Activated B cell treated with CpG ODN at 0.5 μM for 24 hours (primary cell): ENCODE measurements at regions not wholly inside any gene's neighbourhood (a gene's known extent, or its start where the extent isn't known, plus 50 kb on each side); places are given as distances from the start of the nearest gene placed in this dataset.

Experiments
- ATAC-seq: fragments of 200-7000 bp; cut with Tn5 transposase; one replicate; pipeline ENCODE4 v1.10.0; 2021; ENCODE audit warnings: low read depth, mild to moderate bottlenecking, moderate library complexity
- CTCF ChIA-PET: fragments of 350-600 bp; sonication (Branson Sonifier 250); formaldehyde crosslinking; loops from one replicate; lab custom pipeline; 2021; ENCODE audit warnings: antibody characterized with exemption; lab: Charles Lee
- POLR2A ChIA-PET: fragments of 350-600 bp; sonication (Branson Sonifier 250); formaldehyde crosslinking; loops from one replicate; lab custom pipeline; 2021; ENCODE audit warnings: antibody characterized with exemption; lab: Charles Lee
- DNase-seq: peaks from one replicate; pipeline ENCODE4 v3.0.0; 2022
- H3K27ac Mint-ChIP-seq: one replicate; pipeline ENCODE4 v1.8.0; 2020; ENCODE audit warnings: mixed read lengths
- H3K27me3 Mint-ChIP-seq: one replicate; pipeline ENCODE4 v1.8.0; 2021; ENCODE audit warnings: mixed read lengths
- H3K36me3 Mint-ChIP-seq: one replicate; pipeline ENCODE4 v1.8.0; 2021; ENCODE audit warnings: low read depth, mixed read lengths
- H3K4me1 Mint-ChIP-seq: one replicate; pipeline ENCODE4 v1.8.0; 2021; ENCODE audit warnings: mixed read lengths
- H3K4me3 Mint-ChIP-seq: one replicate; pipeline ENCODE4 v1.8.0; 2020; ENCODE audit warnings: mild to moderate bottlenecking, mixed read lengths
- H3K9me3 Mint-ChIP-seq: one replicate; pipeline ENCODE4 v1.8.0; 2020; ENCODE audit warnings: mixed read lengths
- intact Hi-C: fragments of 100-400 bp; cut with micrococcal nuclease; formaldehyde crosslinking; loops from one replicate; pipeline ENCODE4 v1.15.1; 2024
- TF ChIP-seq, protein P1 (sequence below): fragments of 200-600 bp; IDR thresholded peaks from one replicate; pipeline ENCODE4 v1.8.0; 2022; ENCODE audit warnings: antibody characterized with exemption, mild to moderate bottlenecking

DNA sequence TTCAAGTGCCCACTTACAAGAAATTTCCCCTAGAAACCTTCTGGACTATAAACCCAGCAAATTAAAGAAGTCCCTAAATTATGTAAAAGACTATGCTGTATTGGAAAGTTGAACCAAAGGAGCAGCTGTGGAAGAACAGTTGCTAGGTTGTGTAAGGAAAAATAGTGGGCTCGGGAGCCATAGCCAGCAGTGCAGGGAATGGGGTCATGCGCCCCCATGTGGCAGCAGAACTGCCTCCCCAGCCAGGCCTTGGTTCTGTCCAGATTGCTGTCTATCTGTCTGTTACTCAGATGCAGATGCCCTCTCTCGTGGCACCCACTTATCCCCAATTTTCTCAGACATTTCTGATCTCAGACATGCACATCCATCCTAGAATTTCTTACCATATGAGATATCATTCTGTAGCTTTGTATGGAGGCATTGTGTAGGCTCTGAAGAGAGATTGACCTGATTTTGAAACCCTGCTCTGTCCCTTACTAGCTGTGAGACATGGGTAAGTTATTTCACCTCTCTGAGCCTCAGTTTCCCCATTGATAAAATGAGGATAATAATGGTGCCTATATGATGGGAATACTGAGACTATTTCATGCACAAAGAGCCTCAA, 258.3 kb downstream of the SS18 start:
- H3K4me3 Mint-ChIP-seq = no peak overlapping the region
- H3K27ac Mint-ChIP-seq = no peak overlapping the region
- H3K4me1 Mint-ChIP-seq = no peaks in the 10 kb centered on the region
- no peak for DNase-seq
- no peaks in the 10 kb centered on the region for H3K36me3 Mint-ChIP-seq
- no peaks in the 10 kb centered on the region for H3K9me3 Mint-ChIP-seq
- peaks cover 2% of the 10 kb centered on the region for H3K27me3 Mint-ChIP-seq
- intact Hi-C loops = loop anchor here (5.0 kb wide), 2 partner anchors 1235 to 1345 kb away; no protein-coding TSS in a partner anchor
- ATAC-seq = no peak
- TF ChIP-seq, protein P1, sequence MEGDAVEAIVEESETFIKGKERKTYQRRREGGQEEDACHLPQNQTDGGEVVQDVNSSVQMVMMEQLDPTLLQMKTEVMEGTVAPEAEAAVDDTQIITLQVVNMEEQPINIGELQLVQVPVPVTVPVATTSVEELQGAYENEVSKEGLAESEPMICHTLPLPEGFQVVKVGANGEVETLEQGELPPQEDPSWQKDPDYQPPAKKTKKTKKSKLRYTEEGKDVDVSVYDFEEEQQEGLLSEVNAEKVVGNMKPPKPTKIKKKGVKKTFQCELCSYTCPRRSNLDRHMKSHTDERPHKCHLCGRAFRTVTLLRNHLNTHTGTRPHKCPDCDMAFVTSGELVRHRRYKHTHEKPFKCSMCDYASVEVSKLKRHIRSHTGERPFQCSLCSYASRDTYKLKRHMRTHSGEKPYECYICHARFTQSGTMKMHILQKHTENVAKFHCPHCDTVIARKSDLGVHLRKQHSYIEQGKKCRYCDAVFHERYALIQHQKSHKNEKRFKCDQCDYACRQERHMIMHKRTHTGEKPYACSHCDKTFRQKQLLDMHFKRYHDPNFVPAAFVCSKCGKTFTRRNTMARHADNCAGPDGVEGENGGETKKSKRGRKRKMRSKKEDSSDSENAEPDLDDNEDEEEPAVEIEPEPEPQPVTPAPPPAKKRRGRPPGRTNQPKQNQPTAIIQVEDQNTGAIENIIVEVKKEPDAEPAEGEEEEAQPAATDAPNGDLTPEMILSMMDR = no peak
- CTCF ChIA-PET = interaction anchor here (0.6 kb wide), 1 partner anchor 210 kb away, joined by 3 read pairs; no protein-coding TSS in a partner anchor
- POLR2A ChIA-PET = interaction anchor here (0.6 kb wide), 1 partner anchor 865 kb away, joined by 3 read pairs; no protein-coding TSS in a partner anchor

DNA sequence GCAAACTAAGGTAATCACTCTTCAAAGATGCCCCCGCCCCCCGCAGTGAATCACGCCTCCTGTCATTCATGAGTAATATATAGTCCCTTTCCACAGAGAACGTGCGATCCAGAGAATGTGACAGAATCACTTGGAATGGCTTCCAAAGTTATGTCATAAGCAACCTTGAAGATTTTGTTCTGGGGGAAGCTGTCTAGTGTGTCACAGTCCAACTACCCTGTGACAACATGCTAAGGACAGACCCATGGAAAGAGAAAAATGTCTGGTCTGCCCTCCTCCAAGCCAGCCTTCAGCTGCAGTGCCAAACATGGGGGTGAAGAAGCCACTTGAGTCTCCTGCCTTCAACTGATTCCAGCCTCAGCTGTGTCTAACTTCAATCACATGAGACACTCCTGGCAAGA, 259.1 kb downstream of the SS18 start:
- POLR2A ChIA-PET = no interaction called here

DNA sequence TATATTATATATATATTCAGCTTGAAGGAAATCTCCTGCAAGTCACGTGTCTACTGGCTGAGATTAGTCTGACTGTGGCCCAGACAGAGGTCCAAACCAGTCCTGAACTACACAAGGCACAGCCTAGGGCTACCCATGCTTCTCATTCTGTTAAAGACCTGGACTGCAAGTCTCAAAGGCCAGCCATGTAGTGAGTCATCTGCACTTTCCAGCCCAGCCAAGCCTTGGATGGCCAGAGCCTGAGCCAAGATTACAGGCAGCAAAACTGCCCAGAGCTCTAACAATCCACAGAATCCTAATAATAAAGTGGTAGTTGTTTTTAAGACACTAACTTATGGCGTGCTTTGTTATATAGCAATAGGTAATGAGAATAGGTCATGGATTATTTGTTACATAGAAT, 259.6 kb downstream of the SS18 start:
- intact Hi-C loops = loop anchor here (5.0 kb wide), 2 partner anchors 1233 to 1343 kb away; no protein-coding TSS in a partner anchor
- no peak overlapping the region for H3K27ac Mint-ChIP-seq
- no peak for ATAC-seq
- POLR2A ChIA-PET = no interaction called here
- DNase-seq = no peak
- CTCF ChIA-PET = no interaction called here
- no peaks in the 10 kb centered on the region for H3K36me3 Mint-ChIP-seq
- H3K27me3 Mint-ChIP-seq = peaks cover 2% of the 10 kb centered on the region
- TF ChIP-seq, protein P1 = no peak
- H3K4me1 Mint-ChIP-seq = no peaks in the 10 kb centered on the region
- H3K4me3 Mint-ChIP-seq = no peak overlapping the region
- H3K9me3 Mint-ChIP-seq = no peaks in the 10 kb centered on the region

More for the DNA sequence above, 259.1 kb downstream of the SS18 start:
- intact Hi-C loops = loop anchor here (5.0 kb wide), 2 partner anchors 1234 to 1344 kb away; no protein-coding TSS in a partner anchor
- Mint-ChIP-seq H3K27me3 (peaks cover 2% of the 10 kb centered on the region), H3K4me1 (no peaks in the 10 kb centered on the region), H3K36me3 (no peaks in the 10 kb centered on the region), H3K27ac (no peak overlapping the region), H3K4me3 (no peak overlapping the region), H3K9me3 (no peaks in the 10 kb centered on the region)
- TF ChIP-seq, protein P1 = no peak
- ATAC-seq = no peak
- no peak for DNase-seq
- CTCF ChIA-PET = interaction anchor here (0.6 kb wide), 2 partner anchors 211 to 769 kb away, joined by 3 to 4 read pairs; no protein-coding TSS in a partner anchor

DNA sequence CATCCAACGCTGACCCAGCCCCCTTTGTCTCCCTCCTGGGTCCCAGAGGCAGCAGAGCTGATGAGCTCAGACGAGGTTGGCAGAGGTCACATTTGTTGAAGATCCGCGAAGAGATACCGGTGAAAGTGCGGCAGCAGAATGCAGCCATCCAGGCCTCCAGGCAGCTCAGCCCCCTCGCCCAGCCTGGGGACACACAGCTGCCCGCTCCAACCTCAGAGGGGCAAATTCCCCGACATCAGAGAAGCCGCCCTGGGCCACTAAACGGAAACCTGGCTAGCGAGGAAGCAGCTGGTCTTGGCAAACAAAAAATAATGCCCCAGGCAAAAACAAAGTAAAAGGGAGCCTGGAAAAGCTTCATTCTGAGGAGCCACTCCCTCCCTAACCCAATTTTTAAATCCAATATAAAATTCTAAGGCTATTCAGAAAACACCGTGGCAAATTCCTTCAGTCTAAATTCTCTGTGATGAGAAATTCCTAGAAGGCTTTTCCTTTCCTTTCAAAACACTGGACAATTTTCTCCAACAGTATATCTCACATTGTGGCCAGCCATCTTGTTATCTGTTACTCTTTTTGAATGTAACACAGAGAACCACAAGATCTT, 262.4 kb downstream of the SS18 start:
- H3K36me3 Mint-ChIP-seq = no peaks in the 10 kb centered on the region
- H3K27me3 Mint-ChIP-seq = no peaks in the 10 kb centered on the region
- no peak overlapping the region for H3K4me3 Mint-ChIP-seq
- DNase-seq (no peak), ATAC-seq (no peak)
- TF ChIP-seq, protein P1 = no peak
- ChIA-PET POLR2A (no interaction called here), CTCF (no interaction called here)
- H3K27ac Mint-ChIP-seq = no peak overlapping the region
- H3K4me1 Mint-ChIP-seq = no peaks in the 10 kb centered on the region
- no peaks in the 10 kb centered on the region for H3K9me3 Mint-ChIP-seq
- intact Hi-C loops = no loop called here

DNA sequence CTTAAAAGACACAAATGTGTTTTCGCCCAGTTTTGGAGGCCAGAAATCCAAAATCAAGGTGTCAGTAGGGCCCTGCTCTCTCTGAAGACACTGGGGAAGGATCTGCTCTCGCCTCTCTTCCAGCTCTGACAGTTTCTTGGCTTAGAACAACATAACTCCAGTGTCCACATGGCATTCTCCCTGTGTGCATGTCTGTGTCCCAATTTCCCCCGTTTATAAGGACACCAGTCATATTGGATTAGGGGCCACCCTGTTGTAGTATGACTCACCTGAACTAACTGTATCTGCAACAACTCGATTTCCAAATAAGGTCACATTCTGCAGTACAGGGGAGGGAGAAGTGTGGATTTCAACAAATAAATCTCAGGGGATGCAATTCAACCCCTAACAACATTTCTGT, 263.2 kb downstream of the SS18 start:
- ATAC-seq (no peak), DNase-seq (no peak)
- no peaks in the 10 kb centered on the region for H3K36me3 Mint-ChIP-seq
- CTCF ChIA-PET = no interaction called here
- no peak overlapping the region for H3K27ac Mint-ChIP-seq
- no peaks in the 10 kb centered on the region for H3K27me3 Mint-ChIP-seq
- H3K4me3 Mint-ChIP-seq = no peak overlapping the region
- POLR2A ChIA-PET = no interaction called here
- no peaks in the 10 kb centered on the region for H3K9me3 Mint-ChIP-seq
- intact Hi-C loops = no loop called here
- TF ChIP-seq, protein P1 = no peak
- no peaks in the 10 kb centered on the region for H3K4me1 Mint-ChIP-seq
